ENCODE measurements at regions not wholly inside any gene's neighbourhood (a gene's known extent, or its start where the extent isn't known, plus 50 kb on each side); places are given as distances from the start of the nearest gene placed in this dataset.
"Not testable (repeated sequence)": the region's sequence is repeated elsewhere in the genome, so short reads cannot be mapped to it uniquely, and the experiment has no call there.

- TF ChIP-seq FOXA1, FOXK2 (IDR thresholded peaks at IDR 0.05): not testable (repeated sequence)
These were observed 773.5 kb downstream of the KCNJ3 start for GRCh38 chr2:155472018-155472417.
